Limb (tissue), 2 donors: ENCODE measurements at regions not wholly inside any gene's neighbourhood (a gene's known extent, or its start where the extent isn't known, plus 50 kb on each side); places are given as distances from the start of the nearest gene placed in this dataset.

Experiments
- DNase-seq, 2 donors: peaks; one replicate each; pipeline ENCODE4 v3.0.0-alpha.2; 2016; ENCODE audit errors: extremely low spot score in 2 of 2

DNA sequence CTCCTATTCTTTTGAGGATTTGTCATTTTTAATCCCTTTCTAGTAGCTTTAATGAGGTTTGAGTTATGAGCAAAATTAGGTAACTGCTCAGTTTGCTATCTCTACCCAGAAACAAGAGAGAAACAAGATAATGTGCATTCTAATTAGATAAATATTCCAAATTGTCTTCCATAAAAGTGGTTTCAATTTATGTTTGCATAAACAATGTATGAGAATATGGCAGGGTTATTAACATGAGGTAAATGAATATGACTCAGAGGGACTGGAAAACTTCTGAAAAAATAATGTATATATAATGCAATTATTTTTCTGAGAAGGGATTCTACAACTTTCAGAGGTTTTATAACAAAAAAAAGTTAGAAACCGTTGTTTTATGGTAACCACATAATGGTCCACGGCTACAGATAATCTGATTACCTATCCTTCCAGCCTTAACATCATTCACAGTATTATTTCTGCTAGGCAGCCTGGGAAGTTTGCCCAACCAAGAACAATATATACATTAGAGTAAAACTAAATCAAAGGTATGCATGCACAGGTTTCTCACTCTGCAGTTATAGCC lies 101.2 kb downstream of the CRPPA start:
- DNase-seq = no peak

DNA sequence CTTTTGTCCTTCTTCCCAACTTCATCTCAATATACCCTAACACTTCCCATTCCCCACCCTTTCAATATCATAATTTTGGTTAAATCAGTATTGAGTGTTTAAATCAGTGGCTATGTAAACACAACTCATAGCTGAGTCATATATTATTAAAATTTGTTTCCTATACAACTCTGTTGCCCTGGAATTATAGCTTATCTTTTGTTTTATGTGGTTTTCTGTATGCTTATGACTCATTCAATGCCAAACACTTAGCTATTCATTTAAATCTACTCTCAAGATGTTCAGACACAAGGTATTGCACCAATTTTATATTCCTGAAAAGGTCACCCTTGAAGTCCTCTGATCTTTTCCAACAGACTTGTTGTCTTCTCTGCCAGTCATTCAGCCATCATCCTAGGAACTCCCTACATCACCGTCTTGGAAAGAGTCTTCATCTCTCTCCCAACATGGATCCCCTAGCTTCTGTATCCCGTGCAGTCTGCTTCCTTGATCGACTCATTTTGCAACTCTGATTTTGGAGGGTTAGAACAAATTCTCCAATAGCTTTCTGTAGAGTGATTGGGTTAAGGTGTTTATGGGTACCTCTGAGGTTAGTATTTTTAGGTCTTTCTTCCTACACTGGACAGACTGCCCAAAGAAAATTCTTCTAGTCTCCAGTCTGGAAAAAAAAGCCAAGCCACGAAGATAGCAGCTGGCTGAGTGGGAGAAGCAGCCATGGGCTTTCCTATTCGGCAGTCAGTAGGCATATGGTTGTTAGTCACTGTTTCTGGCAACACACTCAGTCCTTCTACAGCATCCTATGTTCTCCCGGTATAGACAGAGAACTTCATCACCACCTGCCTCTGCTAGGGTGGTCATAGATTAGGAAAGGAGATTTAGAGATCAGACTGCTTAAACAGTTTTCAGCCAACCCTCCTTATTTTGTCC lies 102.1 kb downstream of the CRPPA start:
- DNase-seq = no peak

DNA sequence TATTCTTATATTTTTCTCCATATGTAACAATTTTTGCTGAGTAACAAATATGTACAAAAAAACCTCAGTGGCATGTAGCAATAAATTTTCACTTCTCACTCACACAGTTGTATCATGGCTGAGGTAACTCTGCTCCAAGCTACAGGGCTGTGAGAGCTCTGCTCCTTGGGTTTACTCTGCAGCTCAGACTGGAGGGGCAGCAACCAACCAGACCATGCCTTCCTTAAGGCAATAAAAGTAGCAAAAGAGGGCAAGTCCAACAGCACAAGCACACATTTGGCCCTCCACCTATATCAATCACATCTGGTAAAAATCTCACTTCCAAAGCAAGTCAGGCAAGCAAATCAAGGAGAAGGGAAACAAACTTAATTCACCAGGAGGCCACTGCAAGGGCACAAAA lies 102.9 kb downstream of the CRPPA start:
- DNase-seq = no peak

DNA sequence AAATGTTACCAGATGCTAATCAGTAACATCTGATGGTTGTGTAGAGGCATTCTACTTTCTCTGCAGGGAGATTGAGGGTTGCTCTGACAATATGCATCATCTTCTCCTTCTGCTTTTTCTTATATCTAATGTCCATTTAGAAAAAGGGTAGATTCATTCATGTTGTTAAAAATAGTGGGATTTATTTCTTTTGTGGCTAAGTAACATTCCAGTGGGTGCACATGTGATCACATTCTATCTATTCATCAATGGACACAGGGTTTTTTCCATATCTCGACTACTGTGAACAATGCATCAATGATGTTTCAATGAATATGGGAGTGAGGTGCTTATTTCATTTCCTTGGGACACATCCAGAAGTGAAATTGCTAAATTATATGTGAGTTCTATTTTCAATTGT lies 103.9 kb downstream of the CRPPA start:
- no peak for DNase-seq

DNA sequence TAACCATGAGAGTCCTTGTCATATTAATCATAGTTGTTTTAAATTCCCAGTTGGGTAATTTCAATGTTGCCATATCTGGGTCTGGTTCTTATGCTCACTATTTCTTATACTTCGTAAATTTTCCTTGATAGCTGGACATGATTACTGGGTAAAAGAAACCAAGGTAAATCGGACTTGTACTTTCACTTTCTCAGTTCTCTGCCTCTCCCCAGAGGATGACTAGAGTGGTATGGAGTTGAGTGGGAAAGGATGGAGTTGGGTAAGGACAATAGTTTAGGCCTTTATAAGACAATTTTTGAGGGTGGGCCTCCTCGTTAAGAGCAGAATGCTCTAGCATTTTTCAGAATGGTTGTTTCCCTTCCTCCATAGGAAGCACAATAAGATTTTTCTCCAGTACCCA lies 106.1 kb downstream of the CRPPA start:
- no peak for DNase-seq

DNA sequence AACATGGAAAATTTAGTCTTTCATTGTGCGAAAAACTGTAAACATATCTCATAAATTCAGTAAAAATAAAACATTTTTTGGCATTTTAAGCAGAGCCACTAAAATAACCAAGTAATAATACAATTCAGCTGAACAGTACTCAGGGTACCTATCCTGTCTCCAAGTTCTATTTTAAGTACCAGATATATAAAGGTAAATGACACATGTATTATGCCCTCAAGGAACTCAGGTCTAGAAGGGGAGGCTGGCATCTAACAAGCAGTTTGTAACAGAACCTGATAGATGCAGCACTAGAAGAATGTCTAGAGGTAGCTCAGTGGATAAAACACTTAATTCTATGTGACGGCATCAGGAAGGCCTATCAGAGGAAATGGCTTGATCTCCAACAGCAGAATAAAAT lies 112.2 kb downstream of the CRPPA start:
- no peak for DNase-seq

DNA sequence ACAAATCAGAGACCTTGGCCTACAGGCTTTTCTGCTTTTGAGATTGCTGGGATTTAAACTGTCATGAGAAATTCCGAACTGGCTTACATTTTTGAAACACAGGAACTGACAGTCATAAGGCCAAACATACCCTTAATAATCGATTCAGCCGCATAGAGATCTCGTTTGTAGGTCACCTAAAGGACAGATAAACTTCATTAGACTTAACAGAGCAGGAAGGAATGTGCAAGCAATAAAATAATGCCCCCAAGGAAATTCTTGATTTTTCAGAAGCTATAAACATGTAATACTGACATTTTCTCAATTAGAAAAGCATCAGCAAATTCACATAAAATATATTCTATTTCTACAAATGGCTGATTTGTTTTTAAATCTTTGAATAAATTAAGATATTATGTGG lies 120.0 kb downstream of the CRPPA start:
- DNase-seq = no peak

DNA sequence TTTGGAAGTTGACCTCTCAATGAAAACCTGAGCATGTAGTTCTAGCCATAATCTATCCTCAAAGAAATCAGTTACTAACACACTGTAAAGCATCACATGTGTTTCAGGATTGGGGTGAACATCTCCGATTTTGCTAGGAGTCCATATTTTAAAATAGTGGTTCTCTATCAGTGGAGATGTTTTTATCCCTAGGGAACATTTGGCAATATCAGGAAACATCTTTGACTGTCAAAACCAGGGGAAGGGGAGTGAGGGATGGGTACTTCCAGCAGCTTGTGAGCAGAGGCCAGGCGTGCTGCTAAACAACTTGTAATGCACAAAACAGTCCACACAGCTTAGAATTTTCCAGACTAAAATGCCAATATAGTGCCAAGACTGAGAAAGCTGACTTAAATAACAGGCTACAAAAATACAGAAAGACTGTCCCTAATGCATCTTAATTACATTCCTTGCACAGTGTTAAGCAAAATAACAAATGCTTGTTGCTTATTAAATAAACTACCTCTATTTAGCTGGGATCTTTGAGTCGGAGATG lies 120.9 kb downstream of the CRPPA start:
- DNase-seq = no peak

DNA sequence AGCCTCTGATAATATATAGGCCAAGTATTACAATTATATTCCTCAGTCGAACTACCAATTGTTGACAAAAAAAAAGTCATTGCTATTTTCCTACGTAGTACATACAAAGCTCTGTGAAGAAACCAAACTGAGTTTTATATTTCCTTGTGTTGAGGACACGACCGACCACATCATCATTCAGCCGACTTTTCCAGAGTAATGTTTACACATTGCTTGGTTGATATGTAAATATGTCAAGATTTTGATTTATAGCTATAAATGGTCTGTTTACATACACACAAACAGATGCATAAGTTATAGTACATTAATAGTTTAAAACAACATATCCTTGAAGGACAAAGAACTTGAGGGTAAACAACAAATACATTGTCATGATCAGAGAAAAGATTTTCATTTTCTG lies 121.5 kb downstream of the CRPPA start:
- no peak for DNase-seq

DNA sequence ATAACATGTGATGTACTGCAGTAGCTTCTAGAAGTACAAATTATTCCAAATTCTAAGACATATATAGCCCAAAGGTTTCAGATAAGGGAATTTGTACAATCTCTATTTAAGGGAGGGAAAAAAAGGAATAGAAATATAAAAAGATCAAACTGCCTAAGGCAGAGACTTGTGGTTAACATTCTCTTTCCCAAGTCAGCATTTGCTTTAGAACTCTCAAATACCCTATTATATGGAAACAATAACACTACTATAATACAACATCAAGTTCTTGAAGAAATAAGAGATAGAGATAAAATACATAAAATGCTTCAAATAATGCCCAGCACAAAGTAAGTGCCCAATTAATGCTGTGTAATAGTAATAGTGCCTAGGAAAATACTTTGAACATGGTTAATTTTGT lies 123.1 kb downstream of the CRPPA start:
- no peak for DNase-seq

DNA sequence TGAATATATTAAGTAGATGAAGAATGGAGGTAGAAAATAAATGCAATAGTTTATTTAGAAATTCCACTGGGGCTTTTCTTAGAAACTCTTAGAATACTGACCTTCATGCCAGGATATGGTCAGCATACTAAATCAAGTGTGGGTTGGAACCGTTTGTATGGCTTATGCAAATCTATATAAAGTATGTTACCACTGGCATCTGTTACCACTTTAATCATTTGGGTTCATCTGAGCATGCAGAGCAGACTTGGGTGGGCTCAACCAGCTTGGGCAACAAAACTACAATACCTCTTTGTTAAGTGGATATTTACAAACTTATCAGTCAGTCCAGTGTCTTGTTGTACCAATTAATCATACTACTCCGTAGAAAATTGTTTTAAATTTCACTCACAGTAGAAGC lies 125.8 kb downstream of the CRPPA start:
- DNase-seq = peak in 1 of 2 donors; percentile 25

DNA sequence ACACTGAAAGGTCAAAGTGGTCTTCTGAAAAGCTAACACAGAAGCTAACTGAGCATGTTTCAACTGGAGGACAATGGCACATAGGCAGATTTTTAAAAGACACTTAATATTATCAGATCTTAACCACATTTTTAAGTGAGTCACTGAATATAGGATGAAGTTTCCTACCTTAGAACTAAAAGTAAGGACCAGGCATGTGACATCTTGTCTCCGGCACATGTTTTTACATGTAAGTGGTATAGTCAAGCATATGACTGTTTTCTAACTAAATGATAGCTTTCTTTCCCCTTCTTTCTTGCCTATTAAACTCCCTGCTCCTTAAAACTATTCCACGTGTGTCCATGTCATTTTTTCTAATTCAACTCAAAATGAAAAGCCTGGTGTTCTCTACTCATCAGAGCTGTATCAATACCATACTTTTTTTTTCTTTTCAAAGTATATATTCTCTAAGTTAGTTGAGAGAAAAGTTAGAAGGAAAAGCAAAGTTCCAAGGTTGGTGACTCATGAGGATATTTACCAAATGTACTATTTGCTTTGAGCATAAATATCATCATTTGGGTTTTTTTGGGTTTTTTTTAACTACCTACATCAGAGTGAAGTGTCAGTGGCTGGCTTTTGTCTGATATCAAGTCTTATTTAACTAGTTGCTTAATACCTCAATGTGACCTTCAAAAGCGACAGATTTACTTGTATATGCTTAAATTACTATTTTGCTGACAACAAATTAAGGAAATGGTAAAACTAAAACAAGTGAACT lies 127.5 kb downstream of the CRPPA start:
- no peak for DNase-seq

DNA sequence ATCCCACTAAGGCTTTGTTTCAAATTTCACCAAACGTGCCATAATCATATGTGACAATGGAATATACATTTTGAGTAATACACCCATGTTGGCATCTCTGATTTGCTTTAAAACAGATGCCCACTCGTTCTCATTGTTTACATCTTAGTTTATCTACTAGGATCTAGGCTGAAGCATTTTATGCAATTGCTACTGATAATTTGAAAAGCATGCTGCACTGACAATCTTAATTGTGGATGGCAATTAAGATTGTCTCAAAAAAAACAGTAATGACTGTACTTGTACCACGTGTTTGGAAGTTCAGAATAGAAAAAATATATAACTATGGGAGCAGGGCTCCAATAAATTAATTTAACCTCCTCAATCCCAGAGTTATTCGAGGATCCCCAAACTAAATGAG lies 136.8 kb downstream of the CRPPA start:
- DNase-seq = no peak

DNA sequence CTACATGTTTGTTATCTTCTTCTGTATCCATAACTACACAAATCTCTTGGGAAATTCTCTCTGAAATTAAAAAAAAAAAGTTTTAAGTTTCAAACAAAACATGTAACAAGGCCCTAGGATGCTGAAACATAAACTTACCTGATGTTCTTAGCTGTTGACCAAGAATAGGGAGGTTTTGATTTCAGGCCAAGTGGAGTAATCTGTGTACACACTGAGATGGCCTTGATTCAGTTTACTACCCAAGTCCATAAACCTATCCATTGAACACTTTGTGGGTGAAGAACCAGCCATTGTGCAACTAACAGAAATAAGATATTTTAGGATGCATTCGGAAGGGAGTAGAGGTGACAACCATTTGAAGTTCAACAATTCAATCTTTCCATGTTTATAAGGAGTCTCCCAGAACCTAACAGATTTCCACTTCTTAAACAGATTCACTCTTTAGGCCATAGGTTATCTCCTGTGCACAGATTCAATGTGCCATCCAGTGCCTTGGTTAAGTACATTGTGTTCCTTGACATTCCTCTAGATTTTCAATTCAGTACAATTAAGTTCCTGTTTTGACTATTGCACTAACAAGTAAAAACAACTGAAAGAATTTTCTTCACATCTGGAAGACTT lies 143.1 kb downstream of the CRPPA start:
- DNase-seq = no peak

DNA sequence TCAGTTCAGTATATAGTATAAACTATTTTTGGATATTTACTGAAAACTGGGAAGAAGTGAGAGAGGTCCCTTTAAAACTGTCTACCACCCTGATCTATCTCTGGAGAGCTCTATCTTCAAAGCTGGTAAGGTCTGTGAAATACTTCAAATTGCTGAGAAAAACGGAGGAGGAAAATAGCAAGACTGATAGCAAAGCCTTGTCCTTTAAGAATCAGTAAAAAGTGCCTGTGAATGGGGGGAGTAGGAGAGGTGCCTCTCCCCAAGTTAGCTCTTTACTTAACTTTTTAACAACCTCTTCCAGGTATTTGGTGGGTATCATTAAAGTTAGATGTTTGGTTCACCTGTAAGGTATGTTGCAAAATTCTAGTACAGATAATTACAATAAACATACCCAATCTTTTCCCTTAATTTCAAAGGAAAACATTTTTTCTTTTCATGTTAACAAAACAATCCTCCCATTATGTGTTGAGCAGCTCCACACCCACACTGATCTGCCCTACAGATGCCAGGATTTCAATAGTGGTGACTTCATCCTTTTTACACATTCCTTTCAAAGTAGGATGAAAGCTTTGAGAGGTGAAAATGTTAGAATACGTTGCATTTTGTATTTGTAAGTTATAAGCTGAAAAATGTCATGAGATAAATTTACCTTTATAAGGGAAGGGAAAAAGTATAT lies 149.2 kb downstream of the CRPPA start:
- no peak for DNase-seq

DNA sequence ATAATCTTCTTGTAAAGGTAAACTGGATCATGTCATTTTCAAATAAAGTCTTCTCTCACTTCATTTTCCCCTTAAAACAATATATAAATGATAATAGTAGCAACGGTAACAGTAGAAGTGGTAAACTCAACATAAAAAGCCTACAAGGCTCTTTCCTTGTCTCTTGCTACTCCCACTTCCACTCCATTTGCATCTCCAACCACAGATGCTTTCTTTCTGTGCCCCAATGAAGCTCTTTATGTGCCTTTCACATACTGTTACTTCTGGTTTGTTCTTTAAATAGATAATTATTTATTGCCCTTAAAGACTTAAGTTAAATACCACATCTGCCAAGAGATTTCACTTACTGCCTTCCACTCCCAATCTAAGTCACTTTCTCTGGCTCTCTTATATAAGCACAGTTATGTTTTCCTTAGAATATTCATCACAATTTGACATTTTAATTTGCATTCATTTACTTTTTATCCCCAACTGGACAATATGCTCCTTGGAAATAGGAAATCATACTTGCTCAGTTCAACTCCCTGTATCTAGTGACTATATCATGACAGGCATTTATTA lies 149.9 kb downstream of the CRPPA start:
- DNase-seq = no peak

DNA sequence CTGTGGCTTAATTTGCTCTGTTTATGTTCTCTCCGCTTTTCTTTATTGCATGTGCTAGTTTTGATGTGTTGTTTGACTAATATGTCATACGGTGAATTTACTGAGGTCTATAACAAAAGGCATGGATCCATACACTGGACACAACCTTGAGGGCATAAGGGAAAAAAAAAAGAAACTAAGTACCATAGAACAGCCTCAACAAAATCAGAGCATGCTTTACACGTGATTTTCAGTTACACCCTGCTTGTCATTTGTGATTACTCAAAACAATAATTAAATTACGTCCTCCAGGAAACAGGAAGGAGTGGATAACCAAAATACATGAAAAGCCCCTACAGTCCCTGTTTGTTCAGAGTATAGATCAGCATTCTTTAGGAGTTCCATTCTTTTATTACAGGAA lies 150.5 kb downstream of the CRPPA start:
- DNase-seq = no peak

DNA sequence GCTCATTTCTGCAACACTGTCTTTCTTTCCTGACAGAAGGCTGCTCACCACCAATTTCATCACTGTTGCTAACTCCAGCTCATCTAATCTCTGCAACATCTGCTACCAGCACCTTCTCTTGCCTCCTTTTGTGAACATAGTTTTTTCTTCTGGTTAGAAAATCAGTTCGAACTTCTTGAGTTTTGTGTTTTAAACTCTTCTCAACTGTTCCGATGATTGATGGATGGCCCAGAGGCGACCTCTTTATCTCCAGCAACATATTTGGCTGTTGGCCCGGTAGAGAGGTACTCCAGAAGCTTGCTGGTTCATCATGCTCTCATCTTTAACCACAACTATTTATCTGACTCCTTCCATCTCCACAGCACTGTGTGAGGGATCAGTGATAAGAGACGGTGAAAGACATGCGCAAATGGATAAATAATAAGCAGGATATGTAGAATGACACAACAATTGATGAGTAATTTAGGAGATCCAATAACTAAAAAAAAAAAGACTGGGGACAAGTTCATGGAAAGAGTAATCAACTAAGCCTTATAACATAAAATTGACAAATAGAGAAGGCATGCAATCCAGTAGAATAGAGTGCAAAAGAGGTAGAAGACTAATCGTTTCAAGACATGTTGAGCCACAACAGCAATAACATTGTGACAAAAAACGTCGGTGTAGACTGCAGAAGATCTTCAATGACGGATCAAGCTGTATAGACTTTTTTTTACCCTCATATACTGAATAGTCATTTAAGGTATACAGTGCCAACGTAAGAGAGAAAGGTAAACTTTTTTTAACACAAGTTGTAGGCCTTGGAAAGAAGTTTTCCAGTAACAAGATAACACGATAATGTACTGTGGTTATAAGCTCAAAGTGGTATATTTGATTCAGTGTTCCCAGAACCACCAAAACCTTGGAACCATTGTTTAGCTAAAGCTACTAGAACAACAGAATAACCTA lies 152.2 kb downstream of the CRPPA start:
- DNase-seq = no peak

DNA sequence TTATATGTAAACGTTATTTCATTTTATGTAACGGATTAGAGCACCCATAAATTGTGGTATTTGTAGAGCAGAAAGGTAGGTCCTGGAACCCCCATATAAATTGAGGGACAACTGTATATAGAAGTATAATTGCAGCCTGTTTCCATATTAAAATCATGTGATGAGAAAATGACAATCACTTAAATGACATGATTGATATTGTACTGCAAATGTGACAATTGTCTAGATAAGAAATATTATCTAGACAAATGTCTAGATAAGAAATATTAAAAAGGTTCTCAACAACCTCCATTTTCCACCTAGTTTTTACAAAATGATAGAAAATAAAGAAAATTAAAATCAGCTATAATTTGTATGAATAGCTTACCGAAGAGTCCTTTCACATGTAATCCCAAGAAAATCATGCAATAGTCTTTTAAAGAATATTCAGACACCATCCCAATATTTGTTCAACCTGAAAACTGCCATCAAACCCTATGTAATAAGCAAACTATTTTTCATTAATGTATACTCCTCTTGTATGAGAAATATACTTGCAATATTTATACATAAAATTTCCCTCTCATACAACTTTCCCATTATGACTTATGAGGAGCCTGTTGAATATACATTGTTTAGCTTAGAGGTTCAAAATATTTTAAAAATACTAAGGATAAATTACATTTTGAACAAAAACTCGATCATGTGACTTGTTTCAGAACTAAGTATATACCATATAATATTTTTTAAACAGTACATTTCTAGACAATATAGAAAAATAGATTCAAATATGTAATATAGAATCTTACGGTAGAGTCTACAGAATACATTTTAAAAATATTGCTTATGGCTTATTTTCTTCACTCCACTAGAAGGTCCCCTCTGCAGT lies 153.2 kb downstream of the CRPPA start:
- no peak for DNase-seq
